Uterus (tissue), 2 donors: ENCODE measurements at regions not wholly inside any gene's neighbourhood (a gene's known extent, or its start where the extent isn't known, plus 50 kb on each side); places are given as distances from the start of the nearest gene placed in this dataset.

Experiments
- CTCF ChIP-seq, 4 experiments: fragments of 200-600 bp in 2 of 4; fragments of 450-650 bp in 2 of 4; sonication (generic) in 2 of 4; IDR thresholded peaks; one replicate each; pipeline ENCODE4 v1.5.1; 2016 to 2019; ENCODE audit warnings: antibody characterized with exemption in 4 of 4, mild to moderate bottlenecking in 2 of 4, moderate library complexity in 1 of 4
- POLR2A ChIP-seq, 2 donors: fragments of 450-650 bp; IDR thresholded peaks; one replicate each; pipeline ENCODE4 v1.6.1; 2016; ENCODE audit warnings: antibody characterized with exemption in 2 of 2, mild to moderate bottlenecking in 1 of 2, moderate library complexity in 1 of 2

GRCh38 chr1:96472471-96472870, 249.1 kb upstream of the PTBP2 start:
- TF ChIP-seq CTCF (IDR thresholded peaks at IDR 0.05), result no peak
- no peak for TF ChIP-seq POLR2A (IDR thresholded peaks at IDR 0.05)
